ENCODE measurements at regions not wholly inside any gene's neighbourhood (a gene's known extent, or its start where the extent isn't known, plus 50 kb on each side); places are given as distances from the start of the nearest gene placed in this dataset.

DNA sequence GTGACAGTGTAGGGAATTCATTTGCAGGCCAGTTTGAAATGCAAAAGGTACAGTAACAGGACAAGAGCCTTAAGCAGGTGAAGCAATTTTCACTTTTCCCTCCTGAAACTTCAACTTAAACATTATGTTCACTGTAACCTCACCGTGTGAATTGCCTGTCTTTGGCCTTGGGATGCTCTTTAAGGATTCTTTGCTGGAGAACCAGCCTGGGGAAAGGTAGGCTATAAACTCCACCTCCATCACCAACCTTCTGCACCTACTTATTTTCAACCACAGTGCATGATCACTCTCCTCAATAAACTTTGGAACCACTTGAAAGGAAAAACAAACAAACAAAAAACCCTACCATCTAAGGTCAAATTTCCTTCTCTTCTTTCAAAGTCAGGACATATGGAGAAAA, 300.5 kb downstream of the TLE1 start:
- TF ChIP-seq, protein P1, sequence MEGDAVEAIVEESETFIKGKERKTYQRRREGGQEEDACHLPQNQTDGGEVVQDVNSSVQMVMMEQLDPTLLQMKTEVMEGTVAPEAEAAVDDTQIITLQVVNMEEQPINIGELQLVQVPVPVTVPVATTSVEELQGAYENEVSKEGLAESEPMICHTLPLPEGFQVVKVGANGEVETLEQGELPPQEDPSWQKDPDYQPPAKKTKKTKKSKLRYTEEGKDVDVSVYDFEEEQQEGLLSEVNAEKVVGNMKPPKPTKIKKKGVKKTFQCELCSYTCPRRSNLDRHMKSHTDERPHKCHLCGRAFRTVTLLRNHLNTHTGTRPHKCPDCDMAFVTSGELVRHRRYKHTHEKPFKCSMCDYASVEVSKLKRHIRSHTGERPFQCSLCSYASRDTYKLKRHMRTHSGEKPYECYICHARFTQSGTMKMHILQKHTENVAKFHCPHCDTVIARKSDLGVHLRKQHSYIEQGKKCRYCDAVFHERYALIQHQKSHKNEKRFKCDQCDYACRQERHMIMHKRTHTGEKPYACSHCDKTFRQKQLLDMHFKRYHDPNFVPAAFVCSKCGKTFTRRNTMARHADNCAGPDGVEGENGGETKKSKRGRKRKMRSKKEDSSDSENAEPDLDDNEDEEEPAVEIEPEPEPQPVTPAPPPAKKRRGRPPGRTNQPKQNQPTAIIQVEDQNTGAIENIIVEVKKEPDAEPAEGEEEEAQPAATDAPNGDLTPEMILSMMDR (IDR thresholded peaks at IDR 0.05): no peak
- no peak for TF ChIP-seq POLR2A (IDR thresholded peaks at IDR 0.05)

All from upper lobe of left lung (tissue), 4 donors.